Nucleus accumbens (tissue), 56 donors: ENCODE measurements at regions not wholly inside any gene's neighbourhood (a gene's known extent, or its start where the extent isn't known, plus 50 kb on each side); places are given as distances from the start of the nearest gene placed in this dataset.
"Not testable (repeated sequence)": the region's sequence is repeated elsewhere in the genome, so short reads cannot be mapped to it uniquely, and the experiment has no call there.

Experiments used
- DNase-seq, 56 donors: peaks; one replicate each; lab custom pipeline; 2025; lab: John Stamatoyannopoulos, UW

- DNase-seq, result not testable (repeated sequence)
These were observed 75.3 kb upstream of the OR4F16 start for GRCh38 chr1:761791-762190.

GRCh38 chr1:771449-771848, 85.0 kb upstream of the OR4F16 start:
- DNase-seq, result not testable (repeated sequence)

GRCh38 chr1:777480-778180, 91.2 kb upstream of the OR4F16 start:
- DNase-seq, result not testable (repeated sequence)

- not testable (repeated sequence) for DNase-seq
These were observed 92.2 kb upstream of the OR4F16 start for GRCh38 chr1:778451-779278.

GRCh38 chr1:779621-780020, 93.2 kb upstream of the OR4F16 start:
- not testable (repeated sequence) for DNase-seq

GRCh38 chr1:788835-789234, 102.4 kb upstream of the OR4F16 start:
- no peak for DNase-seq

GRCh38 chr1:789606-790005, 103.2 kb upstream of the OR4F16 start:
- DNase-seq, result not testable (repeated sequence)

- not testable (repeated sequence) for DNase-seq
These were observed 104.0 kb upstream of the OR4F16 start for GRCh38 chr1:790388-790930.

GRCh38 chr1:794310-794709, 107.9 kb upstream of the OR4F16 start:
- not testable (repeated sequence) for DNase-seq

GRCh38 chr1:794918-795584, 108.6 kb upstream of the OR4F16 start:
- not testable (repeated sequence) for DNase-seq

GRCh38 chr1:797649-798048, 111.2 kb upstream of the OR4F16 start:
- not testable (repeated sequence) for DNase-seq

GRCh38 chr1:800397-800796, 113.9 kb upstream of the OR4F16 start:
- DNase-seq, result not testable (repeated sequence)

GRCh38 chr1:804378-805115, 118.1 kb upstream of the OR4F16 start:
- not testable (repeated sequence) for DNase-seq

- not testable (repeated sequence) for DNase-seq
These were observed 118.4 kb upstream of the SAMD11 start for GRCh38 chr1:805310-805709.

- DNase-seq, result not testable (repeated sequence)
These were observed 116.7 kb upstream of the SAMD11 start for GRCh38 chr1:807066-807465.

GRCh38 chr1:807699-808390, 115.9 kb upstream of the SAMD11 start:
- DNase-seq, result not testable (repeated sequence)

GRCh38 chr1:810949-811348, 112.8 kb upstream of the SAMD11 start:
- not testable (repeated sequence) for DNase-seq

GRCh38 chr1:812535-813127, 111.1 kb upstream of the SAMD11 start:
- not testable (repeated sequence) for DNase-seq

GRCh38 chr1:814543-814942, 109.2 kb upstream of the SAMD11 start:
- DNase-seq, result not testable (repeated sequence)
